ENCODE measurements at regions not wholly inside any gene's neighbourhood (a gene's known extent, or its start where the extent isn't known, plus 50 kb on each side); places are given as distances from the start of the nearest gene placed in this dataset.
"Not testable (repeated sequence)": the region's sequence is repeated elsewhere in the genome, so short reads cannot be mapped to it uniquely, and the experiment has no call there.

DNA sequence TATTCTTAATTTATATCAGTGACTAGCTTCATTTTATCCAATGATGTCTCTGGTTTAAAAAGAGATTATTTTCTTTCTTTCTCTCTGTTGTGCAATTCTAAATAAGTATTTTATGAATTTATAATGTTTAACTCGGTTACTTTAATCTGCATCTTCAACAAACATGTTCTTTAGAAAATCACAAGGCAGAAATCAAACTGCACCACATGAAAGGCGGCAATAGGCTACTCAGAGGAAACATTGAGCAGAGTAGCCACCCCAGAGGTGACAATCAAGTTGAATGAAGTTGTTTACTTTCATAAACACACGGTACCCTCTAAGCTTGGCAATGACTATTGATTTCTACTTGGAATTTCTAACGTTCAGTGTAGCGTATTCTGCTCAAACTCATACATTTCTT, 677.8 kb upstream of the ROBO1 start:
- DNase-seq, result no peak

GRCh38 chr3:80445053-80445452, 677.3 kb upstream of the ROBO1 start:
- no peak for DNase-seq

DNA sequence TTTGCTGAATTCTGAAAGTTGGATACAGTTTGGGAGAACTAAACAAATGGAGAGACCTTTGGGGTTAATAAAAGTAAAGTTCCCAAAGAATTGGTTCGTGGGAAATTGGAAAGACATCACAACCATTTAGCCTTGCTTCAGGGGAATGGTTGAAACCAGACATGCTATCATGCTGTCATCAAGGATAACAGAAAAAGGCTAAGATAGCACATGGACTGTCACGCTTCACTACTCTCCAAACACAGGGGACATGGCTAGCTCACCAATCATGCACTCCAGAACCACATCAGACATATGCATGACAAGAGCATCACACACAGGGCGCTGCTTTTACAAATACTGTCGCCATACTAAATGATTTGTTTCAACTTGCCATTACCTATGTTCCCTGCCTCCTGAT, 671.7 kb upstream of the ROBO1 start:
- no peak for DNase-seq

DNA sequence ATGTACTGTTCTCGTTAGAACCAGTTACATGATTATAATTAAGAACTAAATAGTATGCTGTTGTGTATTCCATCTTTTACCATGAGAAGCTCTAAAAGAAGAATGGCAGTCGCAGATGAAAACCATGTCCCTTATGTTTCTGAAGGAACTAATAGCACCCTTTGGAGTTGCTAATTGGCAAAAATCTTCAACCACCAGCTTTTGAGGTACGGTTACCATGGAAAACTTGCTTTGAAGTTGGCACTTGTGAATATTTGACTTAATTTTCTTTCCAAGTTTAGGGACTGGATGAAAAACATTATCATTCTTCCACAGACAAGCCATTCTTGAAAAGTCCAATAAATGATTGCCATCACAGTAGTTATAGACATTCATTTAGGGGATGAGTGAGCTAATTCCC, 666.6 kb upstream of the ROBO1 start:
- DNase-seq, result no peak

DNA sequence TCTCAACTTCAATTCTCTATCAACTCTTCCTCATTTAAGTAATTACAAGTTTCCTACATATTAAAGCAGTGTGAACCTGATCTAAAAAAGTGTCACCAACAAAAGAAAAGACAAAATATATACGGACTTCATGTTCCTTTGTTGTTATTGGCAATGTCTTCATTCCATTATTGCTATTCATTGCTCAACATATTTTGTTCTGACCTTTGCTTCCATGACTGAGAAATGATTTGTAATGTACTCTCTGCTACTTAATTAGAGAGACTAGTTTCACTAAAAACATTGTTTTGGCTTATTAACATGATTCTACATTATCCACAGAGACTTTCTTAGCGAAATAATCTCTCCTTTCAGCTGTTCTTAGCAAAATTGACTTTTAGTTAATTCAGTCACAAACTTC, 657.2 kb upstream of the ROBO1 start:
- DNase-seq, result no peak

DNA sequence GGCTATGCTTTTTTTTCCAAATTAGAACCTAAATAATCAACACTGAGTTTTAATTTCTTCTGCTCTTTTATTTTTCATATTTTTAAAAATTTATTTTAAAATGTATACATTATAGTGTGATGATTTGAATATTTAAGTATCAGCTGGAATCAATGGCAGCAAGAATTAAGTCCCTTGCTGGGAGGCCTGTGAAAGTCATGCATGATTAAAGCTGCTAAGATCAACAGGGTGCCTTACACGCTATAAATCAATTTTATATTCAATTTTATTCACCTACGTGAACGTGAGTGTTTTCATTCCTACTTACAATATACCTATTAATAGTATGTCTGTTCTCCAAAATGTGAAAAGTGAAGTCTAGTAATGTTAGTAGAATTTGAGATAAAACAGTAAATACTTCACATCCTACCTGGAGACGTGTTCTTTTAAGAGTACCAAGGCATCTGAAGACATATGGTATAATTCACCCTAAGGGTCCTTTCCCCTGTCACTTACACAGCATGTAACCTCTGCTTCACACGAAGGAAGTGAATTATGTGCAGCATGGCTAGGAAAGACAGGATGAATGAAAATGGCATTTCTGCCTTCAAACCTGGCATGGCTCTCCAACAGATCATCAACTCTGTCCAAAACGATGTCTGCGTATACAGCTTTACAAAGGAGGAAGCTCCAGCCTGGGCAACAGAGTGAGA, 640.4 kb upstream of the ROBO1 start:
- DNase-seq, result no peak

GRCh38 chr3:80405618-80406017, 637.8 kb upstream of the ROBO1 start:
- DNase-seq, result no peak

GRCh38 chr3:80395023-80395422, 627.2 kb upstream of the ROBO1 start:
- DNase-seq, result no peak

GRCh38 chr3:80391573-80391972, 623.8 kb upstream of the ROBO1 start:
- DNase-seq, result no peak

DNA sequence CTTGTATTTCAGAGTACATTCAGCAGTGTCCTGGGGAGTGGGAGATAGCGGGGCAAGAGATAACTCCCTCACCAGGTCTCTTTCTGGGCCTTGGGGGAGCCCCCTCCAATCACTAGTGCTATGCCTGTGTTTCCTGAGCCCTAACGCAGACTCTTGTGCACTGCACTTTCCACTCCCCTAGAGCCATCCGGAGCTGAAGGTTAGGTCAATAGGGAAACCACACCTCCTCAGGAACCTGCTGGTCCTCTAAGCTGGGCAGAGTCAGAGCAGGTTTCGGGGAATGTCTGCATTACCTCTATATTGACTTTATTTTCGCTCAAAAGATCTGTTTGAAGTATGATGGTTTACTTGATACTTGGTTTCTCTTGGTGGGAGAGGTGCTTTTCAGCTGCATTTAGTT, 617.0 kb upstream of the ROBO1 start:
- no peak for DNase-seq

DNA sequence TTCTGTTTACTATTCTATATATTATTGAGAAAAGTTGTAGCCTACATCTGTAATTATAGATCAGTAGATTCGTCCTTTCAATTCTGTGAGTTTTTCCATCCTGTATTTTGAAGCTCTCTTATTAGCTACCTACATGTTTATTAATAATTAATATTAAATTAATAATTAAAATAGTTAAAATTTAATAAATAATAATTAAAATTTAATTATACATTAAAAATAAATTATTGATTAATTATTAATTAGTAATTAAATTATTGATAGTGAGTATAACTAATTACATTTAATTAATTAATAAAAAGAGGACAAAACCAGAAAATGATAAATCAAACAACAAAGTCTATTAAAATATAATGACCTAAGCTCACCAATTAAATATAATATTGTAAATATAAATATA, 606.6 kb upstream of the ROBO1 start:
- no peak for DNase-seq

GRCh38 chr3:80368616-80369015, 600.8 kb upstream of the ROBO1 start:
- no peak for DNase-seq

DNA sequence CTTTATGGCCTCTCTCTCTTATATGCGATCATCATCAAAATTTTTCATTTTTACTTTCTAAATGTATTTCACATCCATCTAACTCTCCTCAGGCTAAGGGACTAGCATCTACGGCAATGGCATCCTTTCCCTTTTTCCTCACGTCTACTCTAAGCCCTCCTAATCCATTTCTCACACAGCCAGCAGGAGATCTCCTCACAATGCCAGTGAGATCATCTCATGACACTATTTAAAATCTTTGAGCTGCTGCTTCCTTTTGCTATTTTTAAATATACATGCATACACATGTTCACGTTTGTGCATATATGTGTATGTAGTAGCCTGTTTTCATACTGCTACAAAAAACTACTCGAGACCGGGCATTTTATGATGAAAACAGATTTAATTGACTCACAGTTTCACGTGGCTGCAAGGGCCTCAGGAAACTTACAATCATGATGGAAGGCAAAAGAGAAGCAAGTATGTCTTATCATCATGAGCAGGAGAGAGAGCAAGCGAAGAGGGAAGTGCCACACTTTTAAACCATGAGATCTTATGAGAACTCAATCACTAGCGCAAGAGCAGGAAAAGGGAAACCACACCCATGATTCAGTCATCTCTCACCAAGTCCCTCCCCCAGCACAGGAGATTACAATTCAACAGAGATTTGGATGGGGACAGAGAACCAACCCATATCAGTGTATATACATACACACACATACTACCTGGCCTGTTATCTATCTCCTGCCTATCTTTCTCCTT, 599.2 kb upstream of the ROBO1 start:
- no peak for DNase-seq

- no peak for DNase-seq
Observed at GRCh38 chr3:80357761-80358160, 590.0 kb upstream of the ROBO1 start.

GRCh38 chr3:80355144-80355543, 587.3 kb upstream of the ROBO1 start:
- no peak for DNase-seq

DNA sequence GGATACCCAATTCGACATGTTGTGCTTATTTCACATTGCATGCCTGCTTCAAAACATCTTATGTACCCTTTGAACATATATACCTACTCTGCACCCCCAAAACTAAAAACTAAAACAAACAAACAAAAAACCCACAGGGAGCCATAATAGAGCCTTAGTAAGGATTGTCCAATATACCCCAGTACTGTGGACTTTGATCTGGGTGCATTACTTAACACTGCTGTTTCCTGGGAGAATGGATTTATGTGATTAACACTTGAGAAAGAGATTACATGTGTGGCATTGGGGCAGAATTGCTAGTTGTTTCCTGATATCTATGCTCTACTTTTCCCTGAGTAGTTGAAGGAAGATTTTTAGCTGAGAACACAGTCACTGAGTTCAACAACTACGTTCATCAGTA, 583.4 kb upstream of the ROBO1 start:
- DNase-seq, result no peak

- no peak for DNase-seq
Observed at GRCh38 chr3:80350771-80351170, 583.0 kb upstream of the ROBO1 start.

DNA sequence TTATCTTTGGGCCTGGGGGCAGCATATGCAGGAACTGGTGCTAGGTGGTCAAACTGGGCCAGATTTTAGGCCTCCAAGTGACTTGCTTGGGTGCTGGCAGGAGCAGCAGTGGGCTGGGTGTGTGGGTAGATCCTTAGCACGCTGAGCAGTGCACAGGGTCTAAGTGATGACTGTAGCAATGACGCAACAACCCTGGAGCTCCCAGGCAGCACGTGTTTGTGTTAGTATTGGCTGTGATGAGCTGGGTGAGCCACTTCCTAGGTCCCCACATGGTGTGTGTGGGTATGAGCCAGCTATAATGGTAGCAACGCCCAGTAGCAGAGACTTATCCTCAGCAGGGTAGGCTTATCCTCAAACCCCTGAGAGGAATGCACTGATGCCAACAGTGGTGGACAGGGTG, 570.6 kb upstream of the ROBO1 start:
- no peak for DNase-seq

DNA sequence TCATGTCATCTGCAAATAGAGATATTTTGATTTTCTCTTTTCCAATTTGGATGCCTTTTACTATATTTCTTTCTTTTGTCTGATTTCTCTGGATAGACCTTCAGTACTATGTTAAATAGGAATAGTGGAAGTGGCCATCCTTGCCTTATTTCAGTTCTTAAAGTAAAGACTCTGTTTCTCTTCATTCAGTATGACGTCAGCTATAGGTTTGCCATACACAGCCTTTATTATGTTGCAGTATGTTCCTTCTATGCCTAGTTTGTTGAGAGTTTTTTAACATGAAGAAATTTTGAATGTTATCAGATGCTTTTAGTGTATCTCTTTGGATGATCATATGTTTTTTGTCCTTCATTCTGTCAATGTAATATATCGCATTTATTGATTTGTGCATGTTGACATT, 566.7 kb upstream of the ROBO1 start:
- DNase-seq, result no peak

DNA sequence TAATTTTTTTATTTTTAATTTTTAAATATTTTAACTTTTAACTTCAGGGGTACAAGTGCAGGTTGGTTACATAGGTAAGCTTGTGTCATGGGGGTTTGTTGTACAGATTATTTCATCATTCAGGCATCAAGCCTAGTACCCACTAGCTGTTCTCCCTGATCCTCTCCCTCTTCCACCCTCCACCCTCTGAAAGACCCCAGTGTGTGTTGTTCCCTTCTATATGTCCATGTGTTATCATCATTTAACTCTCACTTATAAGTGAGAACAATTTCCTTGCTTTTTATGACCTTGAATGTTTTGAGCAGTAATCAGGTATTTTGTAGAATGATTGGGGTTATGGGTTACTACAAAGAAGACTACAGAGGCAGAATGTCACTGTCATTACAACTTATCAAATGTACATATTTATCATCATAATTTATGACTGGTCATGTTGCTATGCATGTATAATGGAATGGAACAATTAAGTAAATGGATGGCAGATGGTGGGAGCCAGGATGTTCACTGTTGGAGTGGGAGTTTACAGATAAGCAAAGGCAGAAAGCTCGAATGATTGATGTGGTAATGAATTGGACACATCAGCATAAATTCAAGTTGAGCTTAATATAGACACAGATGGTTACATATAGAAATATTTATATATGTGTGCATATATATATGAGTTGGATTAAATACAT, 563.8 kb upstream of the ROBO1 start:
- no peak for DNase-seq

DNA sequence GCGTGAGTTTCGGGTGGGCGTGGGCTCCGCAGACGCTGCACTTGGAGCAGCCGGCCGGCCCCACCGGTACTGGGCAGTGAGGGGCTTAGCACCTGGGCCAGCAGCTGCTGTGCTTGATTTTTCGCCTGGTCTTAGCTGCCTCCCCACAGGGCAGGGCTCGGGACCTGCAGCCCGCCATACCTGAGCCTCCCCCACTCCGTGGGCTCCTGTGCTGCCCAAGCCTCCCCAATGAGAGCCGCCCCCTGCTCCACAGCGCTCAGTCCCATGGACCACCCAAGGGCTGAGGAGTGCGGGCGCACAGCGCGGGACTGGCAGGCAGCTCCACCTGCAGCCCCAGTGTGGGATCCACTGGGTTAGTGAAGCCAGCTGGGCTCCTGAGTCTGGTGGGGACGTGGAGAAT, 546.7 kb upstream of the ROBO1 start:
- not testable (repeated sequence) for DNase-seq

- no peak for DNase-seq
Observed at GRCh38 chr3:80308637-80309036, 540.8 kb upstream of the ROBO1 start.

DNA sequence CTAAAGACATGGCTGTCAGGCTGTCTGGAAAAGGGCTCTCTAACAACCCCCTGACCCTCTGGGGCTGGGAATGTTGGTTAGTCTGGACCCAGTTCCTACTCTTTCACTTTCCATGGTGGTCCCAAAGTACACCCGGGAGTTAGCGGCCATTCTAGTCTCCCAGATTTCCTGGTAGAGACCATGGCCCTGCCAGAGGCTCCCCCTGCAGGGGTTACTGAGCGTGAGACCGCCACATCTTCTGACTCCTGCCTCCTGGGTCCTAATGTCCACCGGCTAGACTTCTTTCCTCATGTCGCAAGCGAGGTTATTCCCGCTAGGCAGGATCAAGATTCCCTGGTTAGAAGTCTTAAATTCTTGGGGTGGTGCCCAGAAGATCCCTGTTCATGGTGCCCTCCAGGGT, 540.0 kb upstream of the ROBO1 start:
- no peak for DNase-seq

DNA sequence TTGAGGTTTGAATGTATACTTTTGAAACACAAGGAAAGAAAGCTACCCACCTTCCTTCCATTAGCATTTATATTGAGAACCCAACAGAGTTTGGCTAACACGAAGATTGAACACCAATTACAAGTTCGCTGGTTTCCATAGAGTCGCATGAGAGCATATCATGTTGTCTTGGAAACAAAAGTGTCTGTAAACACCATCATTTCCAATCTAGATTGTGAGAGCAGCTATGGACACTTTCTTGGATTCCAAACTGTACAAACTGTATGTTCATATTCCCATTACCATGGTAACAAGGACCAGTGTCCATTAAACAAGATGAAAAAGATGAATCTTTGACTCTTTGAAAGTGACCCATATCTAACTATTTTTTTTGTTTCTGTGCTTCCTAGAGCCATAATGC, 529.9 kb upstream of the ROBO1 start:
- DNase-seq, result no peak
